GM23338 (cell line): ENCODE measurements at regions not wholly inside any gene's neighbourhood (a gene's known extent, or its start where the extent isn't known, plus 50 kb on each side); places are given as distances from the start of the nearest gene placed in this dataset.

Source experiments
- CREB1 ChIP-seq: fragments of 250-450 bp; sonication (Bioruptor Pico); IDR thresholded peaks from 2 replicates; pipeline ENCODE4 v1.5.0; 2020; ENCODE audit warnings: low read depth, mild to moderate bottlenecking, moderate library complexity
- EZH2 ChIP-seq: fragments of 200-600 bp; sonication (generic); IDR thresholded peaks from one replicate; pipeline ENCODE4 v1.8.0; 2017; ENCODE audit warnings: antibody characterized with exemption, mild to moderate bottlenecking, low read depth; ENCODE audit not compliant: unreplicated experiment
- EZH2phosphoT487 ChIP-seq: fragments of 200-600 bp; sonication (generic); IDR thresholded peaks from one replicate; pipeline ENCODE4 v1.8.1; 2018; ENCODE audit warnings: antibody characterized with exemption; ENCODE audit not compliant: unreplicated experiment
- JUNB ChIP-seq: IDR thresholded peaks from one replicate; pipeline ENCODE4 v1.6.1; 2016; ENCODE audit warnings: antibody characterized with exemption; ENCODE audit not compliant: unreplicated experiment
- NANOG ChIP-seq: IDR thresholded peaks from 2 replicates; pipeline ENCODE4 v1.6.1; 2016; ENCODE audit warnings: antibody characterized with exemption, borderline replicate concordance
- ZNF114 ChIP-seq: fragments of 250-450 bp; sonication (Bioruptor Pico); IDR thresholded peaks from 2 replicates; pipeline ENCODE4 v1.5.0; 2020; ENCODE audit warnings: mild to moderate bottlenecking, moderate library complexity
- TF ChIP-seq, protein P1 (sequence below): fragments of 250-450 bp; sonication (Bioruptor Pico); IDR thresholded peaks from 2 replicates; pipeline ENCODE4 v1.5.0; 2020; ENCODE audit warnings: mild to moderate bottlenecking, moderate library complexity
- TF ChIP-seq, protein P2 (sequence below): IDR thresholded peaks from 2 replicates; pipeline ENCODE4 v1.6.1; 2016; ENCODE audit warnings: antibody characterized with exemption
- TF ChIP-seq, protein P3 (sequence below), 2 experiments: fragments of 200-600 bp in 1 of 2; sonication (generic) in 1 of 2; conservative IDR thresholded peaks; 2 replicates each; pipeline versions ENCODE4 v1.5.1 to v1.6.1; 2016 to 2017; ENCODE audit warnings: antibody characterized with exemption in 2 of 2, low read depth in 2 of 2, mild to moderate bottlenecking in 2 of 2, moderate library complexity in 1 of 2

DNA sequence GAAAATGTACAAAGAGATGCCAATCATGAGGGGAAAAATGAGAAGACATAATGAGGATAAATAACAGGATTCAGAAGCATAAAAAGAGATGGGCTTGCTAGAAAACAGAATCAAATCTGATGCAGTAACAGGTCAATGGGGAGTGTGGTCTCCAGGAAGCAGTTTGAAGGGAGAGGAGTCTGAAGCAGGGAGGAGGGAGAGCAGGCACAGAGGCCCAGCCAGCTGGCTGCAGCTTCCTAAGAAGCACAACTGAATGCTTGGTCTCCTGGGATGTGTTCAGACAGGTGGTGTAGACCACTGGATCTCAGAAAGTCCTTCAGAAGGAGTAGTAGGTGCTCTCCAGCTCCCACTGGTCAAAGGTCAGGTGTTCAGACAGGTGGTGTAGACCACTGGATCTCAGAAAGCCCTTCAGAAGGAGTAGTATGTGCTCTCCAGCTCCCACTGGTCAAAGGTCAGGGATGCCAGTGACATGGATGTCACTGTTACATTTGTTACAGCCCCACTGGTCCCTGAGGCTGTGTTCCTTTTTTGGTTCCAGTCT lies 68.3 kb upstream of the UBAC2 start (continued):
- TF ChIP-seq, protein P1, sequence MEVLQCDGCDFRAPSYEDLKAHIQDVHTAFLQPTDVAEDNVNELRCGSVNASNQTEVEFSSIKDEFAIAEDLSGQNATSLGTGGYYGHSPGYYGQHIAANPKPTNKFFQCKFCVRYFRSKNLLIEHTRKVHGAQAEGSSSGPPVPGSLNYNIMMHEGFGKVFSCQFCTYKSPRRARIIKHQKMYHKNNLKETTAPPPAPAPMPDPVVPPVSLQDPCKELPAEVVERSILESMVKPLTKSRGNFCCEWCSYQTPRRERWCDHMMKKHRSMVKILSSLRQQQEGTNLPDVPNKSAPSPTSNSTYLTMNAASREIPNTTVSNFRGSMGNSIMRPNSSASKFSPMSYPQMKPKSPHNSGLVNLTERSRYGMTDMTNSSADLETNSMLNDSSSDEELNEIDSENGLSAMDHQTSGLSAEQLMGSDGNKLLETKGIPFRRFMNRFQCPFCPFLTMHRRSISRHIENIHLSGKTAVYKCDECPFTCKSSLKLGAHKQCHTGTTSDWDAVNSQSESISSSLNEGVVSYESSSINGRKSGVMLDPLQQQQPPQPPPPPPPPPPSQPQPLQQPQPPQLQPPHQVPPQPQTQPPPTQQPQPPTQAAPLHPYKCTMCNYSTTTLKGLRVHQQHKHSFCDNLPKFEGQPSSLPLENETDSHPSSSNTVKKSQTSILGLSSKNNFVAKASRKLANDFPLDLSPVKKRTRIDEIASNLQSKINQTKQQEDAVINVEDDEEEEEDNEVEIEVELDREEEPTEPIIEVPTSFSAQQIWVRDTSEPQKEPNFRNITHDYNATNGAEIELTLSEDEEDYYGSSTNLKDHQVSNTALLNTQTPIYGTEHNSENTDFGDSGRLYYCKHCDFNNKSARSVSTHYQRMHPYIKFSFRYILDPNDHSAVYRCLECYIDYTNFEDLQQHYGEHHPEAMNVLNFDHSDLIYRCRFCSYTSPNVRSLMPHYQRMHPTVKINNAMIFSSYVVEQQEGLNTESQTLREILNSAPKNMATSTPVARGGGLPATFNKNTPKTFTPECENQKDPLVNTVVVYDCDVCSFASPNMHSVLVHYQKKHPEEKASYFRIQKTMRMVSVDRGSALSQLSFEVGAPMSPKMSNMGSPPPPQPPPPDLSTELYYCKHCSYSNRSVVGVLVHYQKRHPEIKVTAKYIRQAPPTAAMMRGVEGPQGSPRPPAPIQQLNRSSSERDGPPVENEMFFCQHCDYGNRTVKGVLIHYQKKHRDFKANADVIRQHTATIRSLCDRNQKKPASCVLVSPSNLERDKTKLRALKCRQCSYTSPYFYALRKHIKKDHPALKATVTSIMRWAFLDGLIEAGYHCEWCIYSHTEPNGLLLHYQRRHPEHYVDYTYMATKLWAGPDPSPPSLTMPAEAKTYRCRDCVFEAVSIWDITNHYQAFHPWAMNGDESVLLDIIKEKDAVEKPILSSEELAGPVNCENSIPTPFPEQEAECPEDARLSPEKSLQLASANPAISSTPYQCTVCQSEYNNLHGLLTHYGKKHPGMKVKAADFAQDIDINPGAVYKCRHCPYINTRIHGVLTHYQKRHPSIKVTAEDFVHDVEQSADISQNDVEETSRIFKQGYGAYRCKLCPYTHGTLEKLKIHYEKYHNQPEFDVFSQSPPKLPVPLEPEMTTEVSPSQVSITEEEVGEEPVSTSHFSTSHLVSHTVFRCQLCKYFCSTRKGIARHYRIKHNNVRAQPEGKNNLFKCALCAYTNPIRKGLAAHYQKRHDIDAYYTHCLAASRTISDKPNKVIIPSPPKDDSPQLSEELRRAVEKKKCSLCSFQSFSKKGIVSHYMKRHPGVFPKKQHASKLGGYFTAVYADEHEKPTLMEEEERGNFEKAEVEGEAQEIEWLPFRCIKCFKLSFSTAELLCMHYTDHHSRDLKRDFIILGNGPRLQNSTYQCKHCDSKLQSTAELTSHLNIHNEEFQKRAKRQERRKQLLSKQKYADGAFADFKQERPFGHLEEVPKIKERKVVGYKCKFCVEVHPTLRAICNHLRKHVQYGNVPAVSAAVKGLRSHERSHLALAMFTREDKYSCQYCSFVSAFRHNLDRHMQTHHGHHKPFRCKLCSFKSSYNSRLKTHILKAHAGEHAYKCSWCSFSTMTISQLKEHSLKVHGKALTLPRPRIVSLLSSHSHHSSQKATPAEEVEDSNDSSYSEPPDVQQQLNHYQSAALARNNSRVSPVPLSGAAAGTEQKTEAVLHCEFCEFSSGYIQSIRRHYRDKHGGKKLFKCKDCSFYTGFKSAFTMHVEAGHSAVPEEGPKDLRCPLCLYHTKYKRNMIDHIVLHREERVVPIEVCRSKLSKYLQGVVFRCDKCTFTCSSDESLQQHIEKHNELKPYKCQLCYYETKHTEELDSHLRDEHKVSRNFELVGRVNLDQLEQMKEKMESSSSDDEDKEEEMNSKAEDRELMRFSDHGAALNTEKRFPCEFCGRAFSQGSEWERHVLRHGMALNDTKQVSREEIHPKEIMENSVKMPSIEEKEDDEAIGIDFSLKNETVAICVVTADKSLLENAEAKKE: no peak
- TF ChIP-seq, protein P2, sequence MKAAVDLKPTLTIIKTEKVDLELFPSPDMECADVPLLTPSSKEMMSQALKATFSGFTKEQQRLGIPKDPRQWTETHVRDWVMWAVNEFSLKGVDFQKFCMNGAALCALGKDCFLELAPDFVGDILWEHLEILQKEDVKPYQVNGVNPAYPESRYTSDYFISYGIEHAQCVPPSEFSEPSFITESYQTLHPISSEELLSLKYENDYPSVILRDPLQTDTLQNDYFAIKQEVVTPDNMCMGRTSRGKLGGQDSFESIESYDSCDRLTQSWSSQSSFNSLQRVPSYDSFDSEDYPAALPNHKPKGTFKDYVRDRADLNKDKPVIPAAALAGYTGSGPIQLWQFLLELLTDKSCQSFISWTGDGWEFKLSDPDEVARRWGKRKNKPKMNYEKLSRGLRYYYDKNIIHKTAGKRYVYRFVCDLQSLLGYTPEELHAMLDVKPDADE: no peak
- TF ChIP-seq NANOG (no peak), JUNB (no peak), ZNF114 (CRISPR knock-in tag) (no peak), EZH2 (no peak), CREB1 (no peak), EZH2phosphoT487 (no peak)
- TF ChIP-seq, protein P3, sequence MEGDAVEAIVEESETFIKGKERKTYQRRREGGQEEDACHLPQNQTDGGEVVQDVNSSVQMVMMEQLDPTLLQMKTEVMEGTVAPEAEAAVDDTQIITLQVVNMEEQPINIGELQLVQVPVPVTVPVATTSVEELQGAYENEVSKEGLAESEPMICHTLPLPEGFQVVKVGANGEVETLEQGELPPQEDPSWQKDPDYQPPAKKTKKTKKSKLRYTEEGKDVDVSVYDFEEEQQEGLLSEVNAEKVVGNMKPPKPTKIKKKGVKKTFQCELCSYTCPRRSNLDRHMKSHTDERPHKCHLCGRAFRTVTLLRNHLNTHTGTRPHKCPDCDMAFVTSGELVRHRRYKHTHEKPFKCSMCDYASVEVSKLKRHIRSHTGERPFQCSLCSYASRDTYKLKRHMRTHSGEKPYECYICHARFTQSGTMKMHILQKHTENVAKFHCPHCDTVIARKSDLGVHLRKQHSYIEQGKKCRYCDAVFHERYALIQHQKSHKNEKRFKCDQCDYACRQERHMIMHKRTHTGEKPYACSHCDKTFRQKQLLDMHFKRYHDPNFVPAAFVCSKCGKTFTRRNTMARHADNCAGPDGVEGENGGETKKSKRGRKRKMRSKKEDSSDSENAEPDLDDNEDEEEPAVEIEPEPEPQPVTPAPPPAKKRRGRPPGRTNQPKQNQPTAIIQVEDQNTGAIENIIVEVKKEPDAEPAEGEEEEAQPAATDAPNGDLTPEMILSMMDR (conservative IDR thresholded peaks at IDR 0.05; ENCODE audit: low read depth in 2 of 2): no peak
